Keratinocyte (primary cell): ENCODE measurements at regions not wholly inside any gene's neighbourhood (a gene's known extent, or its start where the extent isn't known, plus 50 kb on each side); places are given as distances from the start of the nearest gene placed in this dataset.

Experiments used
- DNase-seq: peaks from one replicate; pipeline ENCODE4 v3.0.0-alpha.2; 2011; ENCODE audit warnings: low read depth, missing footprints, low spot score
- FAIRE-seq: peaks from 2 replicates; lab custom pipeline; 2011; peaks lifted over from hg19 to GRCh38; lab: Jason Lieb, UNC
- H2AFZ ChIP-seq: 2 replicates; pipeline ENCODE4 v1.6.0; 2012; ENCODE audit warnings: low read length, control low read depth, inconsistent platforms; ENCODE audit not compliant: control insufficient read depth
- H3K27ac ChIP-seq: 2 replicates; pipeline ENCODE4 v1.5.1; 2011; ENCODE audit warnings: low read length; ENCODE audit not compliant: control insufficient read depth, insufficient read depth
- H3K27me3 ChIP-seq: 3 replicates; pipeline ENCODE4 v1.6.0; 2011; ENCODE audit warnings: low read length; ENCODE audit not compliant: control insufficient read depth, insufficient read depth; ENCODE audit errors: extremely low read depth
- H3K36me3 ChIP-seq, 2 experiments: 2 replicates in 1 of 2; 3 replicates in 1 of 2; pipeline ENCODE4 v1.5.1; 2011; ENCODE audit warnings: low read length in 2 of 2, mild to moderate bottlenecking in 1 of 2; ENCODE audit not compliant: control insufficient read depth in 2 of 2, insufficient read depth in 2 of 2; ENCODE audit errors: extremely low read depth in 1 of 2
- H3K4me1 ChIP-seq: 3 replicates; pipeline ENCODE4 v1.5.1; 2011; ENCODE audit warnings: low read length; ENCODE audit not compliant: control insufficient read depth, insufficient read depth; ENCODE audit errors: extremely low read depth
- H3K4me2 ChIP-seq: 3 replicates; pipeline ENCODE4 v1.6.0; 2011; ENCODE audit warnings: low read depth, low read length; ENCODE audit not compliant: control insufficient read depth, insufficient read depth; ENCODE audit errors: extremely low read depth
- H3K4me3 ChIP-seq, 3 experiments: fragments of 200-600 bp in 1 of 3; sonication (generic) in 1 of 3; 2 replicates in 2 of 3; 3 replicates in 1 of 3; pipeline ENCODE4 v1.5.1; 2011 to 2016; ENCODE audit warnings: low read length in 3 of 3, mild to moderate bottlenecking in 3 of 3, control low read depth in 2 of 3, inconsistent platforms in 1 of 3, low read depth in 1 of 3, mixed read lengths in 1 of 3, mixed run types in 1 of 3, moderate library complexity in 1 of 3; ENCODE audit not compliant: control insufficient read depth in 2 of 3, insufficient read depth in 2 of 3; ENCODE audit errors: extremely low read depth in 1 of 3
- H3K79me2 ChIP-seq: 2 replicates; pipeline ENCODE4 v1.6.0; 2012; ENCODE audit warnings: low read length; ENCODE audit not compliant: control insufficient read depth, insufficient read depth
- H3K9ac ChIP-seq: 3 replicates; pipeline ENCODE4 v1.6.0; 2011; ENCODE audit warnings: low read length; ENCODE audit not compliant: control insufficient read depth, insufficient read depth; ENCODE audit errors: extremely low read depth
- H3K9me1 ChIP-seq: 3 replicates; pipeline ENCODE4 v1.6.0; 2011; ENCODE audit warnings: low read length; ENCODE audit not compliant: control insufficient read depth, insufficient read depth; ENCODE audit errors: extremely low read depth
- H3K9me3 ChIP-seq: 2 replicates; pipeline ENCODE4 v1.5.1; 2012; ENCODE audit warnings: low read depth, low read length; ENCODE audit not compliant: control insufficient read depth
- H4K20me1 ChIP-seq: 3 replicates; pipeline ENCODE4 v1.6.0; 2011; ENCODE audit warnings: low read length; ENCODE audit not compliant: control insufficient read depth, insufficient read depth; ENCODE audit errors: extremely low read depth
- CTCF ChIP-seq, 3 experiments: IDR thresholded peaks in 1 of 3; conservative IDR thresholded peaks in 1 of 3; optimal IDR thresholded peaks in 1 of 3; 2 replicates in 2 of 3; 3 replicates in 1 of 3; pipeline versions ENCODE3 to v1.5.1; 2011; ENCODE audit warnings: low read length in 3 of 3, mild to moderate bottlenecking in 3 of 3, moderate library complexity in 2 of 3, control low read depth in 1 of 3, inconsistent platforms in 1 of 3; ENCODE audit not compliant: insufficient read depth in 2 of 3; ENCODE audit errors: extremely low read depth in 1 of 3
- EZH2 ChIP-seq: IDR thresholded peaks from one replicate; pipeline ENCODE4 v1.6.1; 2012; ENCODE audit warnings: inconsistent platforms, mild to moderate bottlenecking, low read length, moderate library complexity
- dilution Hi-C: fragments of 300-500 bp; cut with MboI; formaldehyde crosslinking; loops from one replicate; pipeline ENCODE4 v1.7.0; 2020; ENCODE audit warnings: low sequenced_read_pairs; ENCODE audit not compliant: extremely low pct_ligation_motif_present

GRCh38 chr18:1452821-1453220, 548.1 kb downstream of the ADCYAP1 start:
- Histone ChIP-seq H3K9ac (no peak overlapping the region), H3K4me3 (no peak overlapping the region), H3K9me3 (no peaks in the 10 kb centered on the region), H4K20me1 (no peaks in the 10 kb centered on the region), H3K27me3 (no peaks in the 10 kb centered on the region), H3K36me3 (no peaks in the 10 kb centered on the region), H3K4me2 (no peak overlapping the region), H3K9me1 (no peaks in the 10 kb centered on the region), H2AFZ (no peak overlapping the region), H3K4me1 (no peaks in the 10 kb centered on the region), H3K27ac (no peak overlapping the region), H3K79me2 (no peaks in the 10 kb centered on the region)
- TF ChIP-seq CTCF (optimal IDR thresholded peaks at IDR 0.05 in 1 of 3, IDR thresholded peaks at IDR 0.05 in 1 of 3, conservative IDR thresholded peaks at IDR 0.05 in 1 of 3; ENCODE audit: extremely low read depth in 1 of 3, insufficient read depth in 2 of 3, low read length in 3 of 3), result no peak
- TF ChIP-seq EZH2, result no peak
- FAIRE-seq (no peak), DNase-seq (no peak)
- dilution Hi-C loops, result no loop called here

- no peak overlapping the region for H3K9ac ChIP-seq
- dilution Hi-C loops, result no loop called here
- H3K4me3 ChIP-seq, result no peak overlapping the region
- H3K9me3 ChIP-seq, result no peaks in the 10 kb centered on the region
- no peaks in the 10 kb centered on the region for H3K79me2 ChIP-seq
- H3K27me3 ChIP-seq, result no peaks in the 10 kb centered on the region
- H2AFZ ChIP-seq, result no peak overlapping the region
- no peaks in the 10 kb centered on the region for H4K20me1 ChIP-seq
- TF ChIP-seq EZH2, result no peak
- TF ChIP-seq CTCF (optimal IDR thresholded peaks at IDR 0.05 in 1 of 3, IDR thresholded peaks at IDR 0.05 in 1 of 3, conservative IDR thresholded peaks at IDR 0.05 in 1 of 3; ENCODE audit: extremely low read depth in 1 of 3, insufficient read depth in 2 of 3, low read length in 3 of 3), result no peak
- no peaks in the 10 kb centered on the region for H3K4me1 ChIP-seq
- H3K27ac ChIP-seq, result no peak overlapping the region
- H3K4me2 ChIP-seq, result no peak overlapping the region
- no peaks in the 10 kb centered on the region for H3K36me3 ChIP-seq
- FAIRE-seq (no peak), DNase-seq (no peak)
- no peaks in the 10 kb centered on the region for H3K9me1 ChIP-seq
These were observed 550.9 kb downstream of the ADCYAP1 start for GRCh38 chr18:1455605-1456004.
